H9 (cell line): ENCODE measurements at regions not wholly inside any gene's neighbourhood (a gene's known extent, or its start where the extent isn't known, plus 50 kb on each side); places are given as distances from the start of the nearest gene placed in this dataset.

ENCODE experiments used
- DNase-seq: peaks from one replicate; pipeline ENCODE4 v3.0.0-alpha.2; 2017
- H2AFZ ChIP-seq: one replicate; pipeline ENCODE4 v1.6.1; 2013; ENCODE audit warnings: mild to moderate bottlenecking, low read length, control low read depth, moderate library complexity
- H2AK5ac ChIP-seq: 2 replicates; pipeline ENCODE4 v1.6.1; 2013; ENCODE audit warnings: low read length, control low read depth, mixed read lengths; ENCODE audit not compliant: insufficient read length
- H2BK120ac ChIP-seq: one replicate; pipeline ENCODE4 v1.6.1; 2013; ENCODE audit warnings: low read depth, mild to moderate bottlenecking, low read length, control low read depth, inconsistent platforms; ENCODE audit not compliant: poor library complexity, severe bottlenecking
- H2BK12ac ChIP-seq: 2 replicates; pipeline ENCODE4 v1.6.1; 2013; ENCODE audit warnings: low read length, control low read depth, mixed read lengths, low read depth; ENCODE audit not compliant: insufficient read length
- H2BK15ac ChIP-seq: 2 replicates; pipeline ENCODE4 v1.6.1; 2013; ENCODE audit warnings: low read depth, low read length, control low read depth
- H2BK20ac ChIP-seq: one replicate; pipeline ENCODE4 v1.6.1; 2013; ENCODE audit warnings: low read depth, mild to moderate bottlenecking, low read length, control low read depth, inconsistent platforms; ENCODE audit not compliant: poor library complexity, severe bottlenecking
- H2BK5ac ChIP-seq: 2 replicates; pipeline ENCODE4 v1.6.1; 2013; ENCODE audit warnings: low read length, control low read depth, mixed read lengths; ENCODE audit not compliant: insufficient read length
- H3K14ac ChIP-seq: 2 replicates; pipeline ENCODE4 v1.6.1; 2013; ENCODE audit warnings: low read length, control low read depth; ENCODE audit not compliant: insufficient read depth
- H3K18ac ChIP-seq: 2 replicates; pipeline ENCODE4 v1.6.1; 2013; ENCODE audit warnings: low read depth, mild to moderate bottlenecking, mixed read lengths, low read length, control low read depth; ENCODE audit not compliant: insufficient read length
- H3K23ac ChIP-seq: 2 replicates; pipeline ENCODE4 v1.6.1; 2013; ENCODE audit warnings: low read length, control low read depth, mixed read lengths, low read depth; ENCODE audit not compliant: insufficient read length
- H3K23me2 ChIP-seq: 2 replicates; pipeline ENCODE4 v1.6.1; 2013; ENCODE audit warnings: low read depth, mild to moderate bottlenecking, mixed read lengths, low read length, control low read depth; ENCODE audit not compliant: insufficient read length, poor library complexity, severe bottlenecking
- H3K27ac ChIP-seq: 2 replicates; pipeline ENCODE4 v1.5.1; 2013; ENCODE audit warnings: low read length, control low read depth, mixed read lengths, low read depth; ENCODE audit not compliant: insufficient read length
- H3K27me3 ChIP-seq: 2 replicates; pipeline ENCODE4 v1.6.1; 2013; ENCODE audit warnings: low read length, control low read depth, inconsistent platforms; ENCODE audit not compliant: insufficient read depth
- H3K4ac ChIP-seq: 2 replicates; pipeline ENCODE4 v1.6.1; 2013; ENCODE audit warnings: low read depth, mild to moderate bottlenecking, control low read depth, inconsistent platforms, low read length, moderate library complexity
- H3K4me1 ChIP-seq: 2 replicates; pipeline ENCODE4 v1.6.1; 2013; ENCODE audit warnings: low read length, control low read depth, inconsistent platforms; ENCODE audit not compliant: insufficient read depth
- H3K4me2 ChIP-seq: 2 replicates; pipeline ENCODE4 v1.6.1; 2013; ENCODE audit warnings: low read length, control low read depth, mixed read lengths; ENCODE audit not compliant: insufficient read length, insufficient read depth
- H3K56ac ChIP-seq: 2 replicates; pipeline ENCODE4 v1.6.1; 2013; ENCODE audit warnings: low read depth, mild to moderate bottlenecking, mixed read lengths, low read length, control low read depth; ENCODE audit not compliant: insufficient read length
- H3K79me1 ChIP-seq: 2 replicates; pipeline ENCODE4 v1.6.1; 2013; ENCODE audit warnings: low read depth, mild to moderate bottlenecking, moderate library complexity, low read length, control low read depth, inconsistent platforms; ENCODE audit not compliant: insufficient read depth, poor library complexity, severe bottlenecking
- H3K79me2 ChIP-seq: 2 replicates; pipeline ENCODE4 v1.6.1; 2013; ENCODE audit warnings: low read length, control low read depth, inconsistent platforms; ENCODE audit not compliant: insufficient read depth
- H3K9ac ChIP-seq: 2 replicates; pipeline ENCODE4 v1.6.1; 2013; ENCODE audit warnings: low read length, control low read depth, mixed read lengths; ENCODE audit not compliant: insufficient read length; ENCODE audit errors: extremely low read depth
- H3K9me3 ChIP-seq: one replicate; pipeline ENCODE4 v1.6.1; 2013; ENCODE audit warnings: low read depth, low read length, inconsistent platforms; ENCODE audit not compliant: control insufficient read depth
- H3T11ph ChIP-seq: one replicate; pipeline ENCODE4 v1.6.1; 2013; ENCODE audit warnings: mild to moderate bottlenecking, low read length, control low read depth, inconsistent platforms
- H4K20me1 ChIP-seq: one replicate; pipeline ENCODE4 v1.6.1; 2013; ENCODE audit not compliant: control insufficient read depth, insufficient read length, insufficient read depth
- H4K5ac ChIP-seq: 2 replicates; pipeline ENCODE4 v1.6.1; 2013; ENCODE audit warnings: low read depth, mild to moderate bottlenecking, mixed read lengths, low read length, control low read depth; ENCODE audit not compliant: insufficient read length
- H4K8ac ChIP-seq: replicated peaks from 2 replicates; pipeline ENCODE4 v1.6.1; 2013; ENCODE audit warnings: low read length, control low read depth, mixed read lengths, low read depth; ENCODE audit not compliant: insufficient read length
- H4K91ac ChIP-seq: 2 replicates; pipeline ENCODE4 v1.6.1; 2013; ENCODE audit warnings: low read depth, mild to moderate bottlenecking, moderate library complexity, mixed read lengths, low read length, control low read depth; ENCODE audit not compliant: insufficient read length
- H3K27ac Mint-ChIP-seq, 3 experiments: 2 replicates in 2 of 3; 3 replicates in 1 of 3; pipeline ENCODE4 v1.8.0; 2020 to 2021; ENCODE audit warnings: mixed read lengths in 3 of 3, mild to moderate bottlenecking in 1 of 3, moderate library complexity in 1 of 3
- H3K27me3 Mint-ChIP-seq: 2 replicates; pipeline ENCODE4 v1.8.0; 2021; ENCODE audit warnings: low read depth, mild to moderate bottlenecking, moderate library complexity, mixed read lengths
- H3K36me3 Mint-ChIP-seq, 3 experiments: 2 replicates in 2 of 3; 3 replicates in 1 of 3; pipeline ENCODE4 v1.8.0; 2020 to 2021; ENCODE audit warnings: low read depth in 3 of 3, mixed read lengths in 3 of 3; ENCODE audit not compliant: insufficient read depth in 1 of 3
- H3K4me1 Mint-ChIP-seq, 2 experiments: 2 replicates each; pipeline ENCODE4 v1.8.0; 2020; ENCODE audit warnings: mixed read lengths in 2 of 2
- H3K4me3 Mint-ChIP-seq, 2 experiments: 2 replicates in 1 of 2; 3 replicates in 1 of 2; pipeline ENCODE4 v1.8.0; 2020 to 2021; ENCODE audit warnings: mild to moderate bottlenecking in 2 of 2, mixed read lengths in 2 of 2, moderate library complexity in 1 of 2
- H3K9me3 Mint-ChIP-seq, 2 experiments: 2 replicates in 1 of 2; 3 replicates in 1 of 2; pipeline ENCODE4 v1.8.0; 2020; ENCODE audit warnings: mild to moderate bottlenecking in 2 of 2, mixed read lengths in 2 of 2, moderate library complexity in 1 of 2
- CTCF ChIP-seq: fragments of 200-600 bp; sonication (generic); conservative IDR thresholded peaks from 3 replicates; pipeline ENCODE4 v1.8.0; 2021; ENCODE audit warnings: antibody characterized with exemption, mild to moderate bottlenecking
- WGBS: extraction: QIAGEN DNeasy Blood & Tissue Kit; methylation state at CpG from one replicate; pipeline ENCODE4 v1.1.7; 2013; ENCODE audit warnings: missing lambda C conversion rate, low lambda C conversion rate, mixed read lengths; ENCODE audit not compliant: insufficient read length; ENCODE audit errors: extremely low coverage; 5-methylcytosine and 5-hydroxymethylcytosine counted together

- Histone ChIP-seq H3K14ac (no peak overlapping the region), H3T11ph (no peak overlapping the region), H3K4me2 (no peak overlapping the region), H2AFZ (no peak overlapping the region), H4K91ac (no peak overlapping the region), H4K5ac (no peak overlapping the region), H3K23me2 (no peaks in the 10 kb centered on the region), H4K8ac (no peak overlapping the region), H2BK20ac (no peak overlapping the region), H3K4ac (no peak overlapping the region), H3K9ac (no peak overlapping the region), H3K79me2 (no peaks in the 10 kb centered on the region), H4K20me1 (no peaks in the 10 kb centered on the region), H2BK120ac (no peak overlapping the region), H3K27me3 (no peaks in the 10 kb centered on the region), H3K18ac (no peak overlapping the region), H2BK12ac (no peak overlapping the region), H3K56ac (no peak overlapping the region), H3K27ac (no peak overlapping the region), H2BK5ac (no peak overlapping the region), H3K79me1 (no peaks in the 10 kb centered on the region), H3K4me1 (no peaks in the 10 kb centered on the region), H2AK5ac (no peak overlapping the region), H3K9me3 (no peaks in the 10 kb centered on the region), H3K23ac (no peak overlapping the region), H2BK15ac (no peak overlapping the region)
- Mint-ChIP-seq H3K4me3 (no peak overlapping the region), H3K27me3 (peaks cover 1% of the 10 kb centered on the region; the same call in 1 of the 2 replicates), H3K27ac (no peak overlapping the region), H3K4me1 (no peaks in the 10 kb centered on the region), H3K36me3 (no peaks in the 10 kb centered on the region), H3K9me3 (no peaks in the 10 kb centered on the region)
- DNase-seq: no peak
- WGBS: no CpG with 5 or more reads among the region's 2 CpGs
- TF ChIP-seq CTCF: no peak
These were observed 649.5 kb upstream of the TENM3 start for GRCh38 chr4:181593703-181594102.
